HepG2 (cell line): ENCODE measurements at regions not wholly inside any gene's neighbourhood (a gene's known extent, or its start where the extent isn't known, plus 50 kb on each side); places are given as distances from the start of the nearest gene placed in this dataset.

Source experiments
- ATAC-seq: fragments of 200-7000 bp; cut with Tn5 transposase; 3 replicates; pipeline ENCODE4 v1.9.1; 2020; ENCODE audit warnings: mild to moderate bottlenecking, moderate library complexity
- BruUV-seq: library from RNA; stranded (reverse); fragments of 400-500 nt; replicated peaks from 2 replicates; lab custom pipeline; 2021; lab: Mats Ljungman, UMichigan
- CTCF ChIA-PET: fragments of 300-600 bp; formaldehyde crosslinking; extraction: SDS; loops from one replicate; lab custom pipeline; 2021; ENCODE audit warnings: low total read pairs, inconsistent platforms, low intra/inter-chr PET ratio; lab: Yijun Ruan, JAX
- POLR2A ChIA-PET: fragments of 350-600 bp; sonication (Branson Sonifier 250); formaldehyde crosslinking; loops from one replicate; lab custom pipeline; 2020; ENCODE audit warnings: antibody characterized with exemption, inconsistent platforms; lab: Yijun Ruan, JAX
- DNase-seq: peaks from one replicate; pipeline ENCODE4 v3.0.0-alpha.2; 2015; ENCODE audit warnings: low spot score
- FAIRE-seq: peaks from 3 replicates; lab custom pipeline; 2011; peaks lifted over from hg19 to GRCh38; lab: Jason Lieb, UNC
- H2AFZ ChIP-seq: one replicate; pipeline ENCODE4 v1.6.1; 2011; ENCODE audit warnings: low read length, inconsistent platforms
- H3K27ac ChIP-seq: fragments of 300-600 bp; 3 replicates; pipeline ENCODE4 v1.8.0; 2011; ENCODE audit warnings: mixed run types, mild to moderate bottlenecking, mixed read lengths, low read length, inconsistent platforms; ENCODE audit not compliant: insufficient read depth; ENCODE audit errors: extremely low read length
- H3K27me3 ChIP-seq, 2 experiments: fragments of 200-600 bp in 1 of 2; 2 replicates in 1 of 2; 3 replicates in 1 of 2; pipeline versions ENCODE4 v1.6.0 to v1.8.0; 2011; ENCODE audit warnings: low read length in 2 of 2, mild to moderate bottlenecking in 2 of 2, moderate library complexity in 2 of 2, inconsistent platforms in 1 of 2; ENCODE audit not compliant: insufficient read depth in 2 of 2, control insufficient read depth in 1 of 2
- H3K36me3 ChIP-seq, 2 experiments: fragments of 200-600 bp in 1 of 2; replicated peaks in 1 of 2; 2 replicates in 1 of 2; 3 replicates in 1 of 2; pipeline versions ENCODE4 v1.5.1 to v1.8.0; 2011; ENCODE audit warnings: low read length in 2 of 2, inconsistent platforms in 1 of 2; ENCODE audit not compliant: insufficient read depth in 2 of 2, control insufficient read depth in 1 of 2
- H3K4me1 ChIP-seq: 2 replicates; pipeline ENCODE4 v1.5.1; 2012; ENCODE audit warnings: low read length, inconsistent platforms; ENCODE audit not compliant: insufficient read depth
- H3K4me2 ChIP-seq: 2 replicates; pipeline ENCODE4 v1.6.0; 2011; ENCODE audit warnings: low read depth, low read length, inconsistent platforms
- H3K4me3 ChIP-seq, 3 experiments: fragments of 200-600 bp in 1 of 3; sonication (generic), shearing (Covaris generic) in 1 of 3; replicated peaks in 1 of 3; 2 replicates each; pipeline ENCODE4 v1.5.1; 2011 to 2016; ENCODE audit warnings: low read length in 3 of 3, inconsistent platforms in 2 of 3, low read depth in 2 of 3, mild to moderate bottlenecking in 2 of 3, control low read depth in 1 of 3, mixed read lengths in 1 of 3; ENCODE audit not compliant: insufficient read depth in 1 of 3
- H3K79me2 ChIP-seq: one replicate; pipeline ENCODE4 v1.6.1; 2011; ENCODE audit warnings: low read length, inconsistent platforms; ENCODE audit not compliant: insufficient read depth
- H3K9ac ChIP-seq: 2 replicates; pipeline ENCODE4 v1.6.0; 2011; ENCODE audit warnings: mild to moderate bottlenecking, low read depth, low read length, inconsistent platforms; ENCODE audit not compliant: insufficient read depth
- H3K9me3 ChIP-seq: 2 replicates; pipeline ENCODE4 v1.5.1; 2012; ENCODE audit warnings: mild to moderate bottlenecking, low read length
- H4K20me1 ChIP-seq: 2 replicates; pipeline ENCODE4 v1.6.0; 2011; ENCODE audit warnings: inconsistent platforms, mild to moderate bottlenecking, low read length, moderate library complexity; ENCODE audit not compliant: insufficient read depth
- ETS1 ChIP-seq: sonication (generic); formaldehyde crosslinking; IDR thresholded peaks from 2 replicates; pipeline ENCODE4 v1.4.0; 2020; ENCODE audit warnings: missing genetic modification reagents
- MXD4 ChIP-seq: IDR thresholded peaks from 2 replicates; pipeline ENCODE4 v1.6.1; 2016; ENCODE audit warnings: mild to moderate bottlenecking, missing biosample characterization, missing genetic modification reagents
- NCOA2 ChIP-seq: sonication (generic); formaldehyde crosslinking; IDR thresholded peaks from 2 replicates; pipeline ENCODE4 v1.8.0; 2022; ENCODE audit warnings: inconsistent platforms
- PAXIP1 ChIP-seq: sonication (generic); formaldehyde crosslinking; conservative IDR thresholded peaks from 2 replicates; pipeline ENCODE4 v1.4.0; 2020; ENCODE audit warnings: mild to moderate bottlenecking, missing genetic modification reagents, moderate library complexity
- SMAD1 ChIP-seq: sonication (generic); formaldehyde crosslinking; IDR thresholded peaks from 2 replicates; pipeline ENCODE4 v1.4.0; 2020; ENCODE audit warnings: missing genetic modification reagents, low read depth, mild to moderate bottlenecking, borderline replicate concordance
- WGBS: methylation state at CpG from one replicate; pipeline ENCODE4 v1.1.6; 2017; ENCODE audit warnings: low lambda C conversion rate; 5-methylcytosine and 5-hydroxymethylcytosine counted together
- in situ Hi-C: cut with HindIII; loops from 2 replicates; pipeline ENCODE4 v1.10.0; 2017; ENCODE audit warnings: low pct_unique_long_range_greater_than_20kb; ENCODE audit not compliant: extremely low pct_ligation_motif_present
- intact Hi-C: fragments of 100-400 bp; cut with micrococcal nuclease; formaldehyde crosslinking; loops from one replicate; pipeline ENCODE4 v1.10.0; 2022; ENCODE audit not compliant: unreplicated experiment

GRCh38 chr9:90303655-90304054 lies 339.0 kb downstream of the DIRAS2 start:
- Histone ChIP-seq H3K79me2 (no peaks in the 10 kb centered on the region), H2AFZ (no peak overlapping the region), H3K27me3 (peaks cover 1 to 3% of the 10 kb centered on the region in 2 experiments; a peak in 1 of 5 replicates), H3K4me3 (no peak overlapping the region), H3K27ac (no peak overlapping the region), H3K36me3 (no peaks in the 10 kb centered on the region), H3K9ac (no peak overlapping the region), H4K20me1 (no peaks in the 10 kb centered on the region), H3K9me3 (no peaks in the 10 kb centered on the region), H3K4me2 (no peak overlapping the region), H3K4me1 (no peaks in the 10 kb centered on the region)
- FAIRE-seq = no peak
- no peak for ATAC-seq
- BruUV-seq = no TSS peak
- WGBS = 0% methylated on average over 4 of the region's 4 CpGs
- DNase-seq = no peak
- CTCF ChIA-PET = no interaction called here
- intact Hi-C loops (no loop called here), in situ Hi-C loops (no loop called here)
- POLR2A ChIA-PET = no interaction called here
- TF ChIP-seq PAXIP1 (CRISPR knock-in tag) (no peak), ETS1 (CRISPR knock-in tag) (no peak), SMAD1 (CRISPR knock-in tag) (no peak), MXD4 (CRISPR knock-in tag) (no peak), NCOA2 (CRISPR knock-in tag) (no peak)
